ENCODE measurements at regions not wholly inside any gene's neighbourhood (a gene's known extent, or its start where the extent isn't known, plus 50 kb on each side); places are given as distances from the start of the nearest gene placed in this dataset.
"Not testable (repeated sequence)": the region's sequence is repeated elsewhere in the genome, so short reads cannot be mapped to it uniquely, and the experiment has no call there.

- Histone ChIP-seq H3K9me3 (ENCODE audit: control insufficient read depth, insufficient read depth, low read length) (no peaks in the 10 kb centered on the region), H3K36me3 (ENCODE audit: control insufficient read depth, insufficient read depth, low read length) (no peaks in the 10 kb centered on the region), H3K27me3 (ENCODE audit: control insufficient read depth, insufficient read depth, low read length) (no peaks in the 10 kb centered on the region), H3K4me1 (ENCODE audit: control insufficient read depth, insufficient read depth, low read length) (no peaks in the 10 kb centered on the region), H3K27ac (ENCODE audit: low read depth, low read length) (peak overlapping the region; percentile 54), H3K4me3 (ENCODE audit: low read depth, low read length) (no peak overlapping the region)
- WGBS (ENCODE audit: insufficient coverage): 42% methylated on average over 2 of the region's 8 CpGs
- peak in 2 of 6 donors; percentile 64 to 66 for DNase-seq (ENCODE audit: low read depth in 4 of 6, low spot score in 6 of 6)
Observed at GRCh38 chr5:125064621-125065438, 318.4 kb upstream of the ZNF608 start.

DNA sequence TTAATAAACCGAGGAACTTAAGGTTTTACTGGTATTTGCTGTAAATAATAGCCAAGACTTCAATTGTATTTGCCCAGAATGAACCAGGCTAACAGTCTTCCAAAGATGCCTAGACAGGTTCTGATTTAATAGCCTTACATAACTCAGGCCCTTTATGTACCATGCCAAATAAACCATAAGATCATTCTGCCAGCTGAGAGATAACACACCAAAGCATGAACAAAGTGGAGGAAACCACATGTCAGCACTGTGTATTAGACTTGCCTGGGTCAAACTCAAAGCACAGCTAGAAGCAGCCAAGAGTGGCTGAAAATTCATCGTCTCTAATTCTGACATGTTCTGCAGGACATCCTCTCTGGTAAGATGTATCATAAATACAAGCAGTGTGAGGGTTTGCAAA, 319.3 kb upstream of the ZNF608 start:
- peak in 2 of 6 donors; percentile 30 to 32 for DNase-seq (ENCODE audit: low read depth in 4 of 6, low spot score in 6 of 6)
- H3K9me3 ChIP-seq (ENCODE audit: control insufficient read depth, insufficient read depth, low read length): no peaks in the 10 kb centered on the region
- no peaks in the 10 kb centered on the region for H3K27me3 ChIP-seq (ENCODE audit: control insufficient read depth, insufficient read depth, low read length)
- no CpG with 5 or more reads among the region's 2 CpGs for WGBS (ENCODE audit: insufficient coverage)
- H3K4me3 ChIP-seq (ENCODE audit: low read depth, low read length): no peak overlapping the region
- H3K36me3 ChIP-seq (ENCODE audit: control insufficient read depth, insufficient read depth, low read length): no peaks in the 10 kb centered on the region
- no peaks in the 10 kb centered on the region for H3K4me1 ChIP-seq (ENCODE audit: control insufficient read depth, insufficient read depth, low read length)
- H3K27ac ChIP-seq (ENCODE audit: low read depth, low read length): no peak overlapping the region

DNA sequence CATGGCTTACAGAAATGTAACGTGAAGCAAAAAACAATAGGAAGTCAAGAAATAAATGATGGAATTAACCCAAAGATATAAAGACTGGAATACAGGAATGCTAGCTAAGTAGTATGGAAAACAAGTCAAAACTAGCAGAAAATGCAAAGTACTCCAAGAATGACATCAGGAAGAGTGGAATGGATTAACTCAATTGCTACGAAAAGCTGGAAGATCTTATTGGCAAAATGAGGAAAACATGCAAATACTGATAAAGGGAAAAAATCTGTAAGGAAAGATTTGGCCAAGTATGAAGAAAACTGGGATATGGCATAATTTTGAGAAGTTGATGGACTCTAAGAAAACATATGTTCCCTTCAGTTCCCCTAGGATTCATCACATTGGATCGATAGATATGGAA, 324.5 kb upstream of the ZNF608 start:
- Histone ChIP-seq H3K27me3 (ENCODE audit: control insufficient read depth, insufficient read depth, low read length) (no peaks in the 10 kb centered on the region), H3K4me3 (ENCODE audit: low read depth, low read length) (no peak overlapping the region), H3K36me3 (ENCODE audit: control insufficient read depth, insufficient read depth, low read length) (no peaks in the 10 kb centered on the region), H3K9me3 (ENCODE audit: control insufficient read depth, insufficient read depth, low read length) (peaks cover 9% of the 10 kb centered on the region), H3K4me1 (ENCODE audit: control insufficient read depth, insufficient read depth, low read length) (no peaks in the 10 kb centered on the region), H3K27ac (ENCODE audit: low read depth, low read length) (no peak overlapping the region)
- DNase-seq (ENCODE audit: low read depth in 4 of 6, low spot score in 6 of 6): no peak
- 86% methylated on average over 1 of the region's 3 CpGs for WGBS (ENCODE audit: insufficient coverage)

DNA sequence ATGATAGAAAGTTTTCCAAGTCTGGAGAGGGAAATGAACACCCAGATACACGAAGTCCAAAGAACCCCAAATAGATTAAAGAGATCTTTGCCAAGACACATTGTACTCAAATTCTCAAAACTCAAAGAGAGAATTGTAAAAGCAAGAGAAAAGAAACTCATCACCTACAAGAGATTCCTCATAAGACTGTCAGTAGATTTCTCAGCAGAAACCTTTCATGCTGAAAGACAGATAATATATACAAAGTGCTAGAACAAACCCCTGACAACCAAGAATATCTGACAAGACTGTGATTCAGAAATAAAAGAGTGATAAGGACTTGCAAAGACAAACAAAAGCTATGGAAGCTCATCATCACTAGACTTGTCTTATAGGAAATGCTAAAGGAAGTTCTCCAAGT, 326.7 kb upstream of the ZNF608 start:
- no peak overlapping the region for H3K4me3 ChIP-seq (ENCODE audit: low read depth, low read length)
- H3K9me3 ChIP-seq (ENCODE audit: control insufficient read depth, insufficient read depth, low read length): peaks cover 9% of the 10 kb centered on the region
- no peak for DNase-seq (ENCODE audit: low read depth in 4 of 6, low spot score in 6 of 6)
- no peaks in the 10 kb centered on the region for H3K27me3 ChIP-seq (ENCODE audit: control insufficient read depth, insufficient read depth, low read length)
- no peaks in the 10 kb centered on the region for H3K4me1 ChIP-seq (ENCODE audit: control insufficient read depth, insufficient read depth, low read length)
- H3K27ac ChIP-seq (ENCODE audit: low read depth, low read length): no peak overlapping the region
- no CpG with 5 or more reads among the region's 1 CpG for WGBS (ENCODE audit: insufficient coverage)
- H3K36me3 ChIP-seq (ENCODE audit: control insufficient read depth, insufficient read depth, low read length): no peaks in the 10 kb centered on the region

DNA sequence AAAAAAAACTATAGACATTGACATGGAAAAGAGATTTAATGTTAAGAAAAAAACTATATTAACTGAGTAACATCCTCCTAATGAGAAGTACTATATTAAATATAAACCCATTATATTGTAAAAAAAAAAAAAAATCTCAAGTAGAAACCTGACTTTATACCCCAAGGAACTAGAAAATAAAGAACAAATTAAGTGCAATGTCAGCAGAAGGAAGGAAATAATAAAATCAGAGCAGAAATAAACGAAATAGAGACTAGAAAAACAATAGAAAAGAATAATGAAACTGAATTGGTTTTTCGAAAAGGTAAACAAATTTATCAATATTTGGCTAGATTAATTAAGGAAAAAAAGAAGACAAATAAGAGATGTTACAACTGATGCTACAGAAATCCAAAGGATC, 329.1 kb upstream of the ZNF608 start:
- no peaks in the 10 kb centered on the region for H3K4me1 ChIP-seq (ENCODE audit: control insufficient read depth, insufficient read depth, low read length)
- no peak for DNase-seq (ENCODE audit: low read depth in 4 of 6, low spot score in 6 of 6)
- no peak overlapping the region for H3K27ac ChIP-seq (ENCODE audit: low read depth, low read length)
- H3K27me3 ChIP-seq (ENCODE audit: control insufficient read depth, insufficient read depth, low read length): no peaks in the 10 kb centered on the region
- WGBS (ENCODE audit: insufficient coverage): no CpG with 5 or more reads among the region's 2 CpGs
- peaks cover 9% of the 10 kb centered on the region for H3K9me3 ChIP-seq (ENCODE audit: control insufficient read depth, insufficient read depth, low read length)
- no peaks in the 10 kb centered on the region for H3K36me3 ChIP-seq (ENCODE audit: control insufficient read depth, insufficient read depth, low read length)
- H3K4me3 ChIP-seq (ENCODE audit: low read depth, low read length): no peak overlapping the region

GRCh38 chr5:125079028-125079427, 332.6 kb upstream of the ZNF608 start:
- H3K36me3 ChIP-seq (ENCODE audit: control insufficient read depth, insufficient read depth, low read length); H3K27me3 ChIP-seq (ENCODE audit: control insufficient read depth, insufficient read depth, low read length); H3K4me3 ChIP-seq (ENCODE audit: low read depth, low read length); H3K9me3 ChIP-seq (ENCODE audit: control insufficient read depth, insufficient read depth, low read length); DNase-seq (ENCODE audit: low read depth in 4 of 6, low spot score in 6 of 6); H3K4me1 ChIP-seq (ENCODE audit: control insufficient read depth, insufficient read depth, low read length); H3K27ac ChIP-seq (ENCODE audit: low read depth, low read length): not testable (repeated sequence)
- WGBS (ENCODE audit: insufficient coverage): no CpG with 5 or more reads among the region's 5 CpGs

- WGBS (ENCODE audit: insufficient coverage): no CpG with 5 or more reads among the region's 3 CpGs
- H3K4me1 ChIP-seq (ENCODE audit: control insufficient read depth, insufficient read depth, low read length): no peaks in the 10 kb centered on the region
- H3K27ac ChIP-seq (ENCODE audit: low read depth, low read length): no peak overlapping the region
- H3K9me3 ChIP-seq (ENCODE audit: control insufficient read depth, insufficient read depth, low read length): no peaks in the 10 kb centered on the region
- no peaks in the 10 kb centered on the region for H3K27me3 ChIP-seq (ENCODE audit: control insufficient read depth, insufficient read depth, low read length)
- no peaks in the 10 kb centered on the region for H3K36me3 ChIP-seq (ENCODE audit: control insufficient read depth, insufficient read depth, low read length)
- no peak overlapping the region for H3K4me3 ChIP-seq (ENCODE audit: low read depth, low read length)
- DNase-seq (ENCODE audit: low read depth in 4 of 6, low spot score in 6 of 6): no peak
Observed at GRCh38 chr5:125081101-125081500, 334.7 kb upstream of the ZNF608 start.

- no peaks in the 10 kb centered on the region for H3K27me3 ChIP-seq (ENCODE audit: control insufficient read depth, insufficient read depth, low read length)
- no peaks in the 10 kb centered on the region for H3K9me3 ChIP-seq (ENCODE audit: control insufficient read depth, insufficient read depth, low read length)
- no peaks in the 10 kb centered on the region for H3K4me1 ChIP-seq (ENCODE audit: control insufficient read depth, insufficient read depth, low read length)
- H3K27ac ChIP-seq (ENCODE audit: low read depth, low read length): no peak overlapping the region
- no peak overlapping the region for H3K4me3 ChIP-seq (ENCODE audit: low read depth, low read length)
- H3K36me3 ChIP-seq (ENCODE audit: control insufficient read depth, insufficient read depth, low read length): no peaks in the 10 kb centered on the region
- no peak for DNase-seq (ENCODE audit: low read depth in 4 of 6, low spot score in 6 of 6)
Observed at GRCh38 chr5:125083981-125084380, 337.5 kb upstream of the ZNF608 start.

GRCh38 chr5:125085797-125086505, 339.5 kb upstream of the ZNF608 start:
- Histone ChIP-seq H3K9me3 (ENCODE audit: control insufficient read depth, insufficient read depth, low read length) (no peaks in the 10 kb centered on the region), H3K27me3 (ENCODE audit: control insufficient read depth, insufficient read depth, low read length) (no peaks in the 10 kb centered on the region), H3K36me3 (ENCODE audit: control insufficient read depth, insufficient read depth, low read length) (no peaks in the 10 kb centered on the region), H3K4me1 (ENCODE audit: control insufficient read depth, insufficient read depth, low read length) (no peaks in the 10 kb centered on the region), H3K27ac (ENCODE audit: low read depth, low read length) (no peak overlapping the region), H3K4me3 (ENCODE audit: low read depth, low read length) (no peak overlapping the region)
- no CpG with 5 or more reads among the region's 2 CpGs for WGBS (ENCODE audit: insufficient coverage)
- DNase-seq (ENCODE audit: low read depth in 4 of 6, low spot score in 6 of 6): no peak
